Activated CD4-positive, alpha-beta T cell treated with anti-CD3 and anti-CD28 coated beads for 4 hours (primary cell): ENCODE measurements at regions not wholly inside any gene's neighbourhood (a gene's known extent, or its start where the extent isn't known, plus 50 kb on each side); places are given as distances from the start of the nearest gene placed in this dataset.

Experiments used
- DNase-seq, 2 donors: peaks; one replicate each; pipeline ENCODE4 v3.0.0-alpha.2; 2020

- no peak for DNase-seq
Measured at GRCh38 chr11:104652996-104653395, 245.3 kb downstream of the CASP12 start.

DNA sequence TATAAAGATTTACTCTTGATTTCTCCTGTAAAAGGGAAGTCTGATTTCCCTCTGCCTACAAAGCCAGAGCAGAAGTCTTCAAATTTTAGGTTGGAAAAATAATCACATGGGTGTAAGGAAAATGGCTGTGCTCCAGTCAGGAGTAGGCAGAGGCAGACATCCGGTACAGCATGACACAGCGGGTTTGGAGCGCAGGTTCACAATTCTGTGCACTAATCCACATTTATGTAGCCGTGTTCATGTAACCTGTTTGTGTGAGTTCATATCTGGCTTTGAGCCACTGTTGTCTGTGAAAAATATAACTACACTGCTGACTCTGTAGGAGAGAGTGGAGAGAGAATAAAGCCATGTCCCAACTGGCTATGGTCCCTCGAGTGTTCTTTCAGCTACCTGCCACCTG, 248.0 kb downstream of the CASP12 start:
- no peak for DNase-seq

GRCh38 chr11:104649002-104649401, 249.3 kb downstream of the CASP12 start:
- DNase-seq = no peak

- DNase-seq = no peak
Measured at GRCh38 chr11:104645261-104646222, 252.7 kb downstream of the CASP12 start.

GRCh38 chr11:104637662-104638170, 260.5 kb downstream of the CASP12 start:
- no peak for DNase-seq

- no peak for DNase-seq
Measured at GRCh38 chr11:104633226-104633625, 265.0 kb downstream of the CASP12 start.

GRCh38 chr11:104630352-104630751, 267.9 kb downstream of the CASP12 start:
- DNase-seq = no peak

DNA sequence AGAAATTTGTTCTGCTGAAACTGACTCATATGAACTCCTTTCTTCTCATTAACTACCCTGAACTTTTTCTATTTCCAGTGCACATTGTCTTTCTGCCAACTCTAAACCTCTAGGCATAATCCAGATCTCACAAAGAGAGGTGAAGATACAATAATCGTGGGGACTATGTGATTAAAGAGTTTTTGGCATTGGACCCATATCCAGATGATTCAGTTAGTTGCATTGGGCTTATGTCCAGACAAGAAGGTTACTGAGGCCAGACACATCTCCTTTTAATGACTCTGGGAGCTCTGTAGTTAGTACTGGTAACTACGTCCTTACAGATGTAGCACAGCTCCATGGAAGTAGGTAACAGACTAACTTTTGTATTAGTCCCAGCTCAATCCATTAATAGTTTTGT, 273.0 kb downstream of the CASP12 start:
- DNase-seq = no peak

- DNase-seq = no peak
Measured at GRCh38 chr11:104624021-104624420, 274.2 kb downstream of the CASP12 start.

- DNase-seq = no peak
Measured at GRCh38 chr11:104623518-104623917, 274.7 kb downstream of the CASP12 start.

DNA sequence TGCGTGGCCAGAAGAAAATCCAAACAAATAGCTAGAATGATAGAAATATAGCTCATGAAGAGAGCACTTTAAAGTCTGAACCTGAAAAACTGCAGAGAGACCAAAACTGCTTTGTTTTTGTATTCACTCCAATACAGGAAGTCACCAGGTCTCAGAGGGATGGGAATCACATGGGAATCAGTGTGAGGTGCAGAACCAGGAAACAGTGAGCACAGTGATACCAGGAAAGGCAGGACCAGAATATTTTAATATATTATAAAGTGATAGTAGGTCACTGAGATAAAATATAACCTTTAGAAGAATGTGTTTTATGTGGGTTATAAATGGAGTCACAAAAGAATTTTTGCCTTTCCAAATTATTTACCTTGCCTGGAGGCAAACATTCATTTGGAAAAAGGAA, 277.3 kb downstream of the CASP12 start:
- DNase-seq = no peak

- no peak for DNase-seq
Measured at GRCh38 chr11:104619751-104620150, 278.5 kb downstream of the CASP12 start.

DNA sequence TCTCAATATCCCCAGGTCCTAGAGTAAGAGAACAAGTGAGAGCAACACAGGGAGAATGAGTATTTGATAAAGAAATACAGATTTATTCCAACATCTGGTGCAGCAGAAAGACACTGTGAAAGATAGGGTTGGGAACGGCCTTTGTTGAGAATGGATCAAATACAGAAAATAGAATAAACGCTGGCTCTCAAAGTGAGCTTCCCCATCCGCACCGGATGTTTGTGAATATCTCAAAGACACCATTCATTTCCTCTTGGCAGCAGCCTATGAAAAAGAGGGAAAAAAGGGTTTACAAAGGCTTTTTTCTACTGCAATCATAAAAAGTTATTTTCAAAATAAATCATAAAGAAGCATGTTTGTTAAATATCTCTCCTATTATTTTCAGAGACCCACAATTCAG, 279.3 kb downstream of the CASP12 start:
- DNase-seq = no peak

DNA sequence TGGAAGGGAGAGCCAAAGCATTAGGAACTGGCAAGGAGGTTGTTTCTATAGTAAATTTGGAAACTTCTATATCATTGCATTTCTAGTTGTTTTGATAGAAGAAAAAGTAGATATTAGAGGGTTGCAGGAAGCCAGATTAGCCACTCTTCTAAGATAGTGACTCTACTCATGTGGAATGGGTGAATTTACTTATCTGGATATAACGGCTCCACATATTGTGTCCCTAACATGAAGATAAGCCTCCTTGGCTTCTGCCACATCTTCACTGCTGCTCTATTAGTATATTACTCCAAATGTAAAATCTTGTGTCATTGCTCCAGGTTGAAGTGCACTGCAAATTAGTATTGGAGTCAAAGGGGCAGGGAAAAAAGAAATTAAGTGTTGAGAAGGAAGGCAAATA, 283.3 kb downstream of the CASP12 start:
- no peak for DNase-seq

DNA sequence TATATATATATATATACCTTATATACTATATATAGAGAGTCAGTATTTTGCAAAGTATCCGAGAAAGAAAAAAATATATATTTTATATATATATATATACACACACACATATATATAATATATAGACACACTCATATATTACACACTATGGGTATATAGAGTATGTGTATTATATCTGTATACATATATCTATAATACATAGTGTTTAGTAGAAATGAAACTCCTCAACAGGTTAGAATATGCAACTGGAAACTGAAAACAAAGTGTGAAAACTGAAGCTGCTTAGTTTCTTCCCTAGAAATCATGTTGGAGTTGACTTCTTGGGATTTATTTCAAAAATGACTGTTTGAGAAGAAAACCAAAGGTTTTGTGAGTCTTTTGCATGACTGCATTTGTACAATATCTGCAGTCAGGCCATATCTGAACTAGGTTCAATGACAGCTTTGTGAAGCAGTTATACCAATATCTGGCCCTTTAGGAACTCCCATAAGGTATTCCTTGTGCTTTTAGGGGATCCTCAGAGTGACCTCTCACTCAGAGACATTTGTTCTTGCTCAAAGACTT, 284.1 kb downstream of the CASP12 start:
- no peak for DNase-seq

DNA sequence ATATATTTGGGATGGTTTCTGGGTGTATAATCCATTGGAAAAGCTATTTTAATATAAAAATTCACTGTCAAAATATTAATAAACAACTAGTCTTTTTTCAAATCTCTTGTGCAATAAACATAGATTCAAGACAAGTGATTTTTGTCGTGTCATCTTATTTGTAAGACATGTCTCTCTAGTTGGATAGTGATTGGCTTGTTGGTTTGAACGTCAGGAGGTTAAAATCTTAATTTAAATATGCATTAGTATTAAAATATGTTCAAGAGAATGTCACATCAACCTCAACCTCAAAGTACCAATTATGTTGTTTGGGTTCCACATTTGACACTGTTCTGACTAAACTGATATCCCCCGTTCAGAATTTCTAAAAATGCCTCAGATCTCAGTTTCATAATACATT, 287.6 kb downstream of the CASP12 start:
- no peak for DNase-seq

- peak; percentile 36 to 49 for DNase-seq
Measured at GRCh38 chr11:104609311-104610085, 288.8 kb downstream of the CASP12 start.

GRCh38 chr11:104602643-104603042, 295.6 kb downstream of the CASP12 start:
- no peak for DNase-seq

GRCh38 chr11:104594228-104594958, 303.9 kb downstream of the CASP12 start:
- no peak for DNase-seq

- DNase-seq = no peak
Measured at GRCh38 chr11:104588970-104589369, 309.3 kb downstream of the CASP12 start.

DNA sequence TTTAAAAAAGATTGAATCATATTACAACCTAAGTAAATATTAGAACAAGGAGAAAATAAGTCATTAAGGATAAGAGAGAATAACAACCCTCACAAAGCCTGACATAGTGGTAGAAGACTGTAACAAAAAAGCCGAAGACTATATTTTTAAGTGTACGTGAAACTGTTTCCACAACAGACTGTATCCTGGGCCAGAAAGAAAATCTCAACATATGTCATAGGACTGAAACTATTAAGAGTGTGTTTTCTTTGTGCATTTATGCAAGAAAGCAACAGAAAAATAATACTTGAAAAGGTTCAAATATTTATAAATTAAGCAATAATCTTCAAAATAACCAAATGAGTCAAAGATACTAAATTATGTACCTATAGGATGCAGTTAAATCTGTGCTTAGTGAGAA, 309.8 kb downstream of the CASP12 start:
- DNase-seq = no peak

DNA sequence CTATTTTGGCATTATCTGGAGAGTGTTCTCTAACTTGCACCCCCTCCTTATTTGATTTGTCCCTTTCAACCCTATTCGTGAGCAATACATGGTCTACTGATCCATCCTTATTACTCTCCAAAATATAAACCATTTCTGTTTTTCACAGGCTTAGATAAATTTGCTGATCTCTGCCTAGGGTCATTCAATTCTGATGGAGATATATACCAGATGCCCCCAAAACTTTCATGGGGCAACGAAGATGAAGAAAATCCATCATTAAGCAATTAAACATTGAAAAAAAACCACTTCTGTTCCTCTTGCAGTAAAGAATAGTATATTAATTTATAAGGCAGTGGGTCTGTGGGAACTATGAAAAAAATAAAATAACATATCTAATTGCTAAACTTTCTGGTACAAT, 313.4 kb downstream of the CASP12 start:
- no peak for DNase-seq

DNA sequence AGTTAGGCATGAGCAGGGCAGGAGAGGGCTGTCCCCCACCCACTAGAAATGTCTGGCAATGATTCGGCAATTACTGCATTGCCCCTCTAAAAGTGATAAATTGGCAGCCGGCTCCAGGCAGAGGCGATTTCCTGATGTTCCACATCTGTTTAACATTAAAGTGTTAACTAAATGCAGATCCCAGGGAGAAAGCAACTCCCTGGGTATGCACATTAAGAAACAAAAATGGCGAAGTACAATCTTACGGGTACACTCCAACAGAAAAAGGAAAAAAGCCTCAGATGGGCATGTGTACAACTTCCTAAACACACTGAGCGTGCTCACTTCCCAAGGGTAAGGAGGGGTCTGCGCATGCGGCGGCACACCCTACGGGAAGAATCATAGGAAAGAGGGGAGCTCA, 314.4 kb downstream of the CASP12 start:
- DNase-seq = no peak
